ENCODE measurements at regions not wholly inside any gene's neighbourhood (a gene's known extent, or its start where the extent isn't known, plus 50 kb on each side); places are given as distances from the start of the nearest gene placed in this dataset.

DNA sequence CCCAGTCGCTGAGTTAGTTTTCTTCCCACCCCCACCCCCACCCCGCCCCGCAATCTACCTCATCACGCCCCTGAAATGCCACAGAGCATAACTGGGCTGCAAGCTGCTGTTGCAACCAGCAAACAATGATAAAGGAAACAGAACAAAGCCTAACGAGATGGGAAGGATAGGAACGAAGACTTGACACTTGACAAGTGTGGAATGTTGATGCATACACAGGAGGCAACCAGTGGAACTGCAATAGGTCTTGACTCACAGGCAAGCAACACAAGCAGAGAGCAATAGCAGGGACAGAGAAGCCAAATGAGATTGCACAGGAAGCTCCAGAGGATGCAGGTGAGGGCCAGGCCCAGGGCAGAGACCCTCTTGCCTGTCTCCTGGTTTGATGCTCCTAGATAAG lies 225.9 kb downstream of the IGSF11 start:
- TF ChIP-seq, protein P1, sequence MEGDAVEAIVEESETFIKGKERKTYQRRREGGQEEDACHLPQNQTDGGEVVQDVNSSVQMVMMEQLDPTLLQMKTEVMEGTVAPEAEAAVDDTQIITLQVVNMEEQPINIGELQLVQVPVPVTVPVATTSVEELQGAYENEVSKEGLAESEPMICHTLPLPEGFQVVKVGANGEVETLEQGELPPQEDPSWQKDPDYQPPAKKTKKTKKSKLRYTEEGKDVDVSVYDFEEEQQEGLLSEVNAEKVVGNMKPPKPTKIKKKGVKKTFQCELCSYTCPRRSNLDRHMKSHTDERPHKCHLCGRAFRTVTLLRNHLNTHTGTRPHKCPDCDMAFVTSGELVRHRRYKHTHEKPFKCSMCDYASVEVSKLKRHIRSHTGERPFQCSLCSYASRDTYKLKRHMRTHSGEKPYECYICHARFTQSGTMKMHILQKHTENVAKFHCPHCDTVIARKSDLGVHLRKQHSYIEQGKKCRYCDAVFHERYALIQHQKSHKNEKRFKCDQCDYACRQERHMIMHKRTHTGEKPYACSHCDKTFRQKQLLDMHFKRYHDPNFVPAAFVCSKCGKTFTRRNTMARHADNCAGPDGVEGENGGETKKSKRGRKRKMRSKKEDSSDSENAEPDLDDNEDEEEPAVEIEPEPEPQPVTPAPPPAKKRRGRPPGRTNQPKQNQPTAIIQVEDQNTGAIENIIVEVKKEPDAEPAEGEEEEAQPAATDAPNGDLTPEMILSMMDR (IDR thresholded peaks at IDR 0.05 in 8 of 11, conservative IDR thresholded peaks at IDR 0.05 in 3 of 11) = no peak
- TF ChIP-seq POLR2A (IDR thresholded peaks at IDR 0.05) (no peak), POLR2AphosphoS5 (IDR thresholded peaks at IDR 0.05) (no peak)

Data from spleen (tissue), 7 donors.